ENCODE measurements at regions not wholly inside any gene's neighbourhood (a gene's known extent, or its start where the extent isn't known, plus 50 kb on each side); places are given as distances from the start of the nearest gene placed in this dataset.

DNA sequence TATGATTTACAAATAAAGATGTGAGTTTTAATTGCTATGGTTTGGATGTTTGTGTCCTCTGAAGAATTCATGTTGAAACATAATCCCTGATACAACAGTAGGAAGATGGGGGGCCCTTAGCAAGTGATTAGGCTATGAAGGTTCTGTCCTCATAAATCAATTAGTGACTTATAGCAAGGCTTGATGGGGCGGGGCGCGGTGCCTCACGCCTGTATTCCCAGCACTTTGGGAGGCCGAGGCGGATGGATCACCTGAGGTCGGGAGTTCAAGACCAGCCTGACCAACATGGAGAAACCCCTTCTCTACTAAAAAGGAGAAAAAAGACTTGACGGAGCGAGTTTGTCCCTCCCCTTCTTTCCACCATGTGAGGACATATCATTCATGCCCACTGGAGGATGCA, 2486.5 kb upstream of the PCDH20 start:
- no peaks in the 10 kb centered on the region for H3K36me3 ChIP-seq (replicated peaks in 1 of 2; ENCODE audit: control insufficient read depth in 1 of 2, insufficient read depth in 2 of 2, low read length in 2 of 2)
- no peaks in the 10 kb centered on the region for H4K20me1 ChIP-seq (ENCODE audit: insufficient read depth, low read length)
- no peak overlapping the region for H3K4me3 ChIP-seq (replicated peaks in 1 of 3; ENCODE audit: insufficient read depth in 1 of 3, low read depth in 2 of 3, low read length in 3 of 3)
- BruUV-seq (replicated peaks): no TSS peak
- H3K4me1 ChIP-seq (ENCODE audit: insufficient read depth, low read length): no peaks in the 10 kb centered on the region
- H3K79me2 ChIP-seq (ENCODE audit: insufficient read depth, low read length): no peaks in the 10 kb centered on the region
- no peak for DNase-seq (ENCODE audit: low spot score)
- in situ Hi-C loops (cut with HindIII; ENCODE audit: extremely low pct_ligation_motif_present, low pct_unique_long_range_greater_than_20kb) (no loop called here), intact Hi-C loops (cut with micrococcal nuclease; ENCODE audit: unreplicated experiment) (no loop called here)
- 78% methylated on average over 9 of the region's 9 CpGs for WGBS (ENCODE audit: low lambda C conversion rate)
- ATAC-seq: no peak
- CTCF ChIA-PET (ENCODE audit: low intra/inter-chr PET ratio, low total read pairs): no interaction called here
- no peaks in the 10 kb centered on the region for H3K27me3 ChIP-seq (ENCODE audit: control insufficient read depth in 1 of 2, insufficient read depth in 2 of 2, low read length in 2 of 2)
- FAIRE-seq: no peak
- POLR2A ChIA-PET: no interaction called here
- H3K9ac ChIP-seq (ENCODE audit: insufficient read depth, low read depth, low read length): no peak overlapping the region
- H2AFZ ChIP-seq (ENCODE audit: low read length): no peak overlapping the region
- H3K4me2 ChIP-seq (ENCODE audit: low read depth, low read length): no peak overlapping the region
- TF ChIP-seq, protein P1, sequence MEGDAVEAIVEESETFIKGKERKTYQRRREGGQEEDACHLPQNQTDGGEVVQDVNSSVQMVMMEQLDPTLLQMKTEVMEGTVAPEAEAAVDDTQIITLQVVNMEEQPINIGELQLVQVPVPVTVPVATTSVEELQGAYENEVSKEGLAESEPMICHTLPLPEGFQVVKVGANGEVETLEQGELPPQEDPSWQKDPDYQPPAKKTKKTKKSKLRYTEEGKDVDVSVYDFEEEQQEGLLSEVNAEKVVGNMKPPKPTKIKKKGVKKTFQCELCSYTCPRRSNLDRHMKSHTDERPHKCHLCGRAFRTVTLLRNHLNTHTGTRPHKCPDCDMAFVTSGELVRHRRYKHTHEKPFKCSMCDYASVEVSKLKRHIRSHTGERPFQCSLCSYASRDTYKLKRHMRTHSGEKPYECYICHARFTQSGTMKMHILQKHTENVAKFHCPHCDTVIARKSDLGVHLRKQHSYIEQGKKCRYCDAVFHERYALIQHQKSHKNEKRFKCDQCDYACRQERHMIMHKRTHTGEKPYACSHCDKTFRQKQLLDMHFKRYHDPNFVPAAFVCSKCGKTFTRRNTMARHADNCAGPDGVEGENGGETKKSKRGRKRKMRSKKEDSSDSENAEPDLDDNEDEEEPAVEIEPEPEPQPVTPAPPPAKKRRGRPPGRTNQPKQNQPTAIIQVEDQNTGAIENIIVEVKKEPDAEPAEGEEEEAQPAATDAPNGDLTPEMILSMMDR (CRISPR knock-in tag; IDR thresholded peaks at IDR 0.05): no peak
- TF ChIP-seq KLF16 (CRISPR knock-in tag; IDR thresholded peaks at IDR 0.05) (no peak), RELA (CRISPR knock-in tag; IDR thresholded peaks at IDR 0.05) (no peak), FOXC1 (CRISPR knock-in tag; IDR thresholded peaks at IDR 0.05; ENCODE audit: borderline replicate concordance) (no peak), JARID2 (CRISPR knock-in tag; IDR thresholded peaks at IDR 0.05; ENCODE audit: insufficient replicate concordance) (no peak), ZNF564 (CRISPR knock-in tag; IDR thresholded peaks at IDR 0.05) (no peak), GATAD1 (CRISPR knock-in tag; IDR thresholded peaks at IDR 0.05) (no peak), CEBPG (CRISPR knock-in tag; IDR thresholded peaks at IDR 0.05) (no peak)
- H3K27ac ChIP-seq (ENCODE audit: extremely low read length, insufficient read depth, low read length): no peak overlapping the region
- no peaks in the 10 kb centered on the region for H3K9me3 ChIP-seq (ENCODE audit: low read length)

DNA sequence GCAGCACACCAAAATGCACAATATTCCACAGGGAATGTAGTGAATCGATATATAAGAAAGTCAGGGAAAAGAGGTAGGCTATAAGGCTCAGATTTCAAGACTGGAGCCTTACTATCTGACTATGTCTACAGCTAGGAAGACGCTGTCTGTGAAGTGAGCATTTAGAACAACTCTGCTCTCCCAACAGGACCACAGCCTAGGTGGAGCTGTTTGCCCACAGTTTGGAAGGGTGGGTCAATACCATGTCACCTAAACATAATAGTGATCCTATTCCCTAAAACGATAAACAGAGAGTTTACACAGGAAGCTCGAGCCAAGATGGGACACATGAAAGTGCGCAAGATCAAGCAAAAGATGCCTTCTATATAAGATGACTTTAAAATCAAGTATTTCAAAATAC, 2486.0 kb upstream of the PCDH20 start:
- 18% methylated on average over 5 of the region's 5 CpGs for WGBS (ENCODE audit: low lambda C conversion rate)
- FAIRE-seq: no peak
- H4K20me1 ChIP-seq (ENCODE audit: insufficient read depth, low read length): no peaks in the 10 kb centered on the region
- no peak overlapping the region for H3K9ac ChIP-seq (ENCODE audit: insufficient read depth, low read depth, low read length)
- no peak overlapping the region for H3K4me2 ChIP-seq (ENCODE audit: low read depth, low read length)
- no peaks in the 10 kb centered on the region for H3K4me1 ChIP-seq (ENCODE audit: insufficient read depth, low read length)
- H3K79me2 ChIP-seq (ENCODE audit: insufficient read depth, low read length): no peaks in the 10 kb centered on the region
- H2AFZ ChIP-seq (ENCODE audit: low read length): no peak overlapping the region
- CTCF ChIA-PET (ENCODE audit: low intra/inter-chr PET ratio, low total read pairs): no interaction called here
- TF ChIP-seq ZNF10 (CRISPR knock-in tag; IDR thresholded peaks at IDR 0.05; ENCODE audit: borderline replicate concordance, low read depth): no peak
- peak; percentile 68 for TF ChIP-seq STAG1 (CRISPR knock-in tag; IDR thresholded peaks at IDR 0.05)
- peak; percentile 15; the same call in 1 of the 2 replicates for TF ChIP-seq SMC3 (IDR thresholded peaks at IDR 0.05; ENCODE audit: low read length)
- TF ChIP-seq, protein P1 (CRISPR knock-in tag; IDR thresholded peaks at IDR 0.05): peak; percentile 59
- no peak for TF ChIP-seq TOPORS (CRISPR knock-in tag; IDR thresholded peaks at IDR 0.05)
- POLR2A ChIA-PET: no interaction called here
- intact Hi-C loops (cut with micrococcal nuclease; ENCODE audit: unreplicated experiment) (no loop called here), in situ Hi-C loops (cut with HindIII; ENCODE audit: extremely low pct_ligation_motif_present, low pct_unique_long_range_greater_than_20kb) (no loop called here)
- DNase-seq (ENCODE audit: low spot score): peak; percentile 8
- ATAC-seq: peak; percentile 79
- H3K36me3 ChIP-seq (replicated peaks in 1 of 2; ENCODE audit: control insufficient read depth in 1 of 2, insufficient read depth in 2 of 2, low read length in 2 of 2): no peaks in the 10 kb centered on the region
- no peak overlapping the region for H3K4me3 ChIP-seq (replicated peaks in 1 of 3; ENCODE audit: insufficient read depth in 1 of 3, low read depth in 2 of 3, low read length in 3 of 3)
- no peaks in the 10 kb centered on the region for H3K9me3 ChIP-seq (ENCODE audit: low read length)
- no peak overlapping the region for H3K27ac ChIP-seq (ENCODE audit: extremely low read length, insufficient read depth, low read length)
- no peaks in the 10 kb centered on the region for H3K27me3 ChIP-seq (ENCODE audit: control insufficient read depth in 1 of 2, insufficient read depth in 2 of 2, low read length in 2 of 2)
- BruUV-seq (replicated peaks): no TSS peak
